A549 (cell line): ENCODE measurements at regions not wholly inside any gene's neighbourhood (a gene's known extent, or its start where the extent isn't known, plus 50 kb on each side); places are given as distances from the start of the nearest gene placed in this dataset.

Source experiments
- CTCF ChIP-seq: fragments of >200 bp; sonication (Bioruptor Twin); formaldehyde crosslinking; IDR thresholded peaks from 3 replicates; pipeline ENCODE4 v1.5.1; 2016
- KDM1A ChIP-seq: fragments of 200-600 bp; sonication (generic); IDR thresholded peaks from 2 replicates; pipeline ENCODE4 v1.6.1; 2016; ENCODE audit warnings: low read depth, mild to moderate bottlenecking
- NPAS2 ChIP-seq: fragments of 250-450 bp; sonication (Bioruptor Pico); IDR thresholded peaks from 2 replicates; pipeline ENCODE4 v1.8.0; 2022; ENCODE audit warnings: mild to moderate bottlenecking, moderate library complexity, borderline replicate concordance
- POLR2A ChIP-seq: IDR thresholded peaks from 2 replicates; pipeline ENCODE4 v1.6.1; 2012; ENCODE audit warnings: mild to moderate bottlenecking, low read length
- RAD21 ChIP-seq, 2 experiments: fragments of >200 bp in 1 of 2; sonication (Bioruptor Twin) in 1 of 2; formaldehyde crosslinking in 1 of 2; IDR thresholded peaks in 1 of 2; conservative IDR thresholded peaks in 1 of 2; 2 replicates in 1 of 2; 3 replicates in 1 of 2; pipeline ENCODE4 v1.6.1; 2012 to 2018; ENCODE audit warnings: inconsistent platforms in 1 of 2
- SMC3 ChIP-seq: fragments of >200 bp; sonication (Bioruptor Twin); formaldehyde crosslinking; IDR thresholded peaks from 3 replicates; pipeline ENCODE4 v1.6.1; 2018; ENCODE audit warnings: inconsistent platforms

GRCh38 chr9:104412238-104412637 lies 91.8 kb upstream of the OR13F1 start:
- TF ChIP-seq SMC3 (no peak), KDM1A (no peak), CTCF (no peak), NPAS2 (no peak), POLR2A (no peak), RAD21 (conservative IDR thresholded peaks at IDR 0.05 in 1 of 2, IDR thresholded peaks at IDR 0.05 in 1 of 2) (no peak)
